NCI-H1930 (cell line): ENCODE measurements at regions not wholly inside any gene's neighbourhood (a gene's known extent, or its start where the extent isn't known, plus 50 kb on each side); places are given as distances from the start of the nearest gene placed in this dataset.

Source experiments
- DNase-seq, 2 experiments: peaks; one replicate each; lab custom pipeline; 2025; lab: John Stamatoyannopoulos, UW

DNA sequence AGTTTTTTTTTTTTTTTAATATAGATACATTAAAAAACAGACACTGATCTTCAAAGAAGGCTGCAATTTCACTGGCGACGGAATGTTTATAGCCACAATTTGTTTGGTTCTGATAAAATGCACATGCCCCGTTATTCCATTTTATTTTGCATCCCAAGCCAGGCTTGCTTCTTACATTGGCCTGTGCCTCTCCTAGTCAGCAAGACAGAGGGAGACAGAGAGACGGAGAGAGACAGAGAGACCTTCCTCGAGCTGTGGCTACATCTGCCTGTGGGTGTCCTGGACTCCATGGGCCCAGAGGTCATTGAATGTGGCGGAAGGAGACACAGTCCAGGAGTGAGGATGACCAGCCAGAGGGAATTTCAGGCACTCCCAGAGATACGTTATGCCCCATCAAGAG is 926.6 kb downstream of the VRK1 start:
- DNase-seq, result no peak

DNA sequence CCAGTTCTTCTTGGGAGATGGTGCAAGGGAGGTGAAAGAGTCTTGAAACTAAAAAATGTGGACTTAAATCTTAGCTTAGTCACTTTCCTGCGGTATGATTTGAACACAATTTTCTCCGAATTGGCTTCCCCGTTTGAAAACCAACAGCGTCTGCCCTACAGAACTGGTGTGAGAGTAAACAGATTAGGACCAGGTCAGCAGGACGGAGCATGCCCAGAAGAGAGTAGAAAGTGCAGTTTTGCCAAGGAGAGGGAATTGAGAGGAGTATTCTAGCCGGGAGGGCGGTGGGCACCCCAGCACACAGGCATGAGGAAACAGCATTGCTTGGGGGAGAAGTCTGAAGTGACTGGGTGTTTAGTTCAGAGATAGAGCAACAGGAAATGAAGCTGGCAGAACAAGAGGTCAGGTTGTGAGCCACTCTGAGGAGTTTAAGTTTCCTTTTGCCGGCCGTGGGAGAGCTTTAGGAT is 927.1 kb downstream of the VRK1 start:
- DNase-seq, result no peak

DNA sequence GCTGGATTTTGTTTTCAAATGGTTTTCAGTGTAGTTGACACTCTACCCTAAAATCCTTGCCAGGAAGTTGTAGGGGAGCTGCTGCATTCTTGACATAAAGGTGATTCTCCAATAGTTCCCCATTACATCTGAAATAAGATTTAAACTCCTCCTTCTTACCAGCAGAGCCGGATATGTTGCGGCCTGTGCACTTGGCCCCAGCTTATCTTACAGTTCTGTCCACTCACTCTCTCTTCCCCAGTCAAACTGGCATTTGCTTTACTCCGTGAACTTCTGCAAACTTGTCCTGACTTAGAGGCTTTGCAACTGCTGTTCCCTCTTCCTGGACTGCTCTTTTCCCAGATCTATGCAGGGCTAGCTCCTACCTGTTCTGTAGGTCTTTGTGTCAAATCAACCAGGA is 929.5 kb downstream of the VRK1 start:
- DNase-seq, result no peak

DNA sequence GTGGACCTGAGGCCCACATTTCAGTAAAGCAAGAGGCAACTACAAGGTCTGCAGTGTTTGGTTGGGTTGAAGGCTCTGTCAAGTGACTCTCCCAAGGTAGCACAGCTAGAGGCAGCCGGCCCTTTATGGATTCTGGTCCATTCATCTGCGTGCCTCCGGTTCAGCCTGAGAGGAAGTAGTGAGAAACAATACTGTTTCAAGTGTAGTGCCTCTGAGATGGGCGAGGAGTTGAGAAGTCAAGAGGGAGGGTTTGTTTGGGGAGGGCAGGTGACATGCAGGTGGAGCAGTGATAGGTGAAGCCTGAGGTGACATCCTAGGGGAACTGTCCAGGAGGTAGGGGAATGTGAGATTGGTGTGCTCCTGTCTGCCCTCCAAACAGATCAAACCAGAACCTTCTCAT is 933.5 kb downstream of the VRK1 start:
- DNase-seq, result no peak

DNA sequence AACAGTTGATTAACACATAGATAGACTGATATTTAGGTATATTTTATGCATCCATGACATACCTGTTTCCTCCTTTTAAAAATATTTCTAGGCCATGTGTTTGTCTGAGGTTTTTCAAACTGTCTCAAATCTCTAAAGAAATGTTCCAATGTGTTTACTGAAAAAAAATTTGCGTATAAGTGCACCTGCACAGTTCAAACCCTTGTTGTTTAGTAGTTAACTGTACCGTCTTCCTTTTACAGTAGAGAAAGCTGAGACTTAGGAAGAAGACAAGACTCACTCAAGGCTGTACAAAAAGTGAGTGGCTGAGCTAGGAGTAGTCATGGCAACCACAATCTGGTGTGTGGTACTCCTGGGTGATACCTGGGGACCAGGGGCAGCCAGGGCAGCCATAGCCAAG is 934.6 kb downstream of the VRK1 start:
- no peak for DNase-seq

DNA sequence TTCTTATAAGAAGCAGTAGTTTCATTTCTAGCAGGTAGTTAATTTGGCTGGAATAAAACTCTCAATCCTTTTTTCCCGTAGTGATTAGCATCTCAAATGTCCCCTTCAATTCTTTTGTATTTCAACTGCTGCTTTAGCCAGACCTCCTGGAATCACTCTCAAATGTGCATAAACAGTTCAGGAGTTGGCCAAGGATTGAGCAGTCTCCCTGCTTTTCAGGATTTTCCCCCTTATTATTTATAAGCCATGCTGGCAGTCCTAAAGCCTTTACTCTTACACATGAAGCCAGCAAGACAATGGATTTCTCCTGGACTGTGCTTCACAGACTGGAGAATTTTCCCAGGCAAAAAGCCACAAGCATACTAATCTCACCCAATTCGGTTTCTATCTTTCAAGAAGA is 950.1 kb downstream of the VRK1 start:
- no peak for DNase-seq

DNA sequence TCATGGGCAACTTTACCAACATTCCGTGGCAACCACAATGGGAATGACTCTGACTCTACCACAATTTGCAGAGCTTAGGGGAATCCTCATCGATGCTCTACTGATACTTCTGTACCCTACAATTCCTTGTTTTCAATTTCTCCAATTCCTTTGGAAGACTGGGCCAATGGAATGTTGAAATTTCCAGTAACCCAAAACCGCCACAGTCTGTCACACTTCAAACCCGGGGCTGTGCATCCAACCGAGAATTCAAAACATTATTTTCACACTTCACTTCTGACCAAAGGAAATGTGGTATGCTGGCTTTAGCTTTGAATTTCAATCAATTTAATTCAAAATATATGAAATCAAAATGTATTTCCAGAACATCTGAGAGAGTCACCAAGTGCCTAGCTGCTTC is 951.4 kb downstream of the VRK1 start:
- no peak for DNase-seq

DNA sequence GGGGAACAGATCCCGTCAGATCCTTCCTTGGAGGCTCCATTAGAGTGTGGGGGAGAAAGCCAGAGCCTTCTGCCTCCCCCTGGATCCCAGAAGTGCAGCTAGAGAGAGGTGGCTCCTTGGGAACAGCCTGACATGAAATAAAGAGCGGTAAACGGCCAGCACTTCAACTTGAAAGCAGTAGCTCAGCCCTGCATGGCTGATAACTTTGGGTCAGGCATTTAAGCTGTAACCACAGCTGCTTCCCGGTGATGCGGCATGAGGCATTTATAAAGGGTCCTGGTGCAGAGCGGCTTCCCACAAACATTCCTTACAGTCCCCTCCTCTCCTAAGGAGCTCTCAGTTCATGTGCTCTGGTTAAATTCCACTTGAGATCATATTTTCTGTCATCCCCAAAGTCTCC is 960.3 kb downstream of the VRK1 start:
- DNase-seq, result no peak

DNA sequence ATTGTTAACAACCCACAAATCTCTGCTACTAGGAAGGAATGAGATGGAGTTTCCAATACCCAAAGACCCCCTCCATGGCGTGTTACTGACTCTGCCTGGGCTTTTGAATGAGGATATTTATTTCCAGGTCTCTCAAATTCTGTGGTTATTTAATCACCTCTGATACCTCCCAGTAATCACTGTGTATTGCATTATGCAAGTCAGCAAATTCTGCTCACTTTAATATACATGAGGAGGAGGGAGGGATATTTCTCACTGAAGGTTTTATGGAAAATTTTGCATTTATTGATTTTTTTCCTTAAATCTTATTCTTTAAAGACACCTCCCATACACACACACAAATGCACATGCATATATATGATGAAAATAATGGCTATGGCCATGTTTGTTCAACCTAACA is 962.9 kb downstream of the VRK1 start:
- DNase-seq, result no peak

DNA sequence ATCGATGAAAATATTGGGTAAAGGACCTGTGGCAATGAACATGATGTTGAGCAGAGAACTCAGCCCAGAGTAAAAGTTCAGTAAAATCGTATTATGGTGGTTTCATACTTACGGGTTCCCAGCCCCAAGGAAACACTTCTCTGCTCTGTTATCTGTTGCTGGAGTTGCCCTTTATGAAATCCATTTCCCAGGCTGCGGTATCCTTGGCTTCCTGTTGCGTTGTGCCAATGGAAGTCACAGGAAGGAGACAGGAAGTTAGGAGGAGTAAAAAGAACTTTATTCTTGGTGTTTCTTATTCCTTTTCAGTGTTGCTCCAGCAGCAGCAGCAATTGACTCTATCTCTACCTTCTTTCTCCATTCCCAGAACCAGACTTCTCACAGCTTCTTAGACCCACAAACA is 965.2 kb downstream of the VRK1 start:
- DNase-seq, result no peak

DNA sequence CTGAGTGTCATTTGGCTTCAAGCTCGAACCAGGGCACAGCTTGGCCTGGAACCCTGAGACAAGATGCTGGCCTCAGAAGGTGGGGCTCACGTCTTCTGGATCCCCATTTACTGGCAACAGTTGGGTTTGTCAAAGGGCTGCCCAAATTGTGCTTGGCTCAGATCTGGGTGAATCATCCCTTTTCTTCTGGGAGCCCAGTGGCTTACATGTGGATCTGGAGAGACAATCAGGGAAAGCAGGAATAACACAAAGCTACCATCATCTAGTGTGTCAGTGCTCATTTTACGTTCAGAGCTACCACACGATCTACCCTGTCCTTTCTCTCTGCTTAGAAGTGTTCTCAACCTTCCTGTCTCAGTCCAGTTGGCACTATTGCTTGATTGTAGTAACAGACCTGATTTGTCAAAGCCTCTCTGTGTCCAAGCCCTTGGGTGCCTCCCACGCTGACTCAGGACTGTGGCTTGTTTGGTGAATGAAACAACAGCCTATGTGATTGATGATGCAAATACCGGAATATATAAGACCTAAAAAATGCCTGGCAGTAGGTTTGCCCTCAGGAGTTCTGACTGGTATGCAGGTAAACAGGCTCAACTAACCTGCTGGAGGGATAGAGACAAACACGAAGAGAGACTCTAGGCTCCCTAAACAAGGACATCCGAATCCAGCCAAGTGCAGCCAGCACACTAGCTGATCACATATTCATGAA is 974.3 kb downstream of the VRK1 start:
- DNase-seq, result no peak

DNA sequence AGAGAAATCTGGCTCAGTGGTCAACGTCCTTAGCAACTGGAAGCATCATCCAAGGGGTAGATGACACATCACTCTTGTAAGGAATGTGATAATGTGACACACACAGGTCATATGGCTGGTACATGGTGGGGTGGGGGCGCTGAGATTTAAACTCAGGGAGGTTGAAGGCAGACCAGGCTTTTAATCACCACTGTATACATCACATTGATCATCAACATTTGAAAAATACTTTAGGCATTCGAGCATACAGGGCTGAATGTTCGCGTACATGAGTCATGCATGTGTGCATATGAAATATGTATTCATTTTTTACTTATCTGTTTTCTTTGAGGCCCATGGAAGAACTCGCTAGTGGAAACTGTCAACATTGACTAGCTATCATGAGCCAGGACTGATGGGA is 976.4 kb downstream of the VRK1 start:
- DNase-seq, result no peak

DNA sequence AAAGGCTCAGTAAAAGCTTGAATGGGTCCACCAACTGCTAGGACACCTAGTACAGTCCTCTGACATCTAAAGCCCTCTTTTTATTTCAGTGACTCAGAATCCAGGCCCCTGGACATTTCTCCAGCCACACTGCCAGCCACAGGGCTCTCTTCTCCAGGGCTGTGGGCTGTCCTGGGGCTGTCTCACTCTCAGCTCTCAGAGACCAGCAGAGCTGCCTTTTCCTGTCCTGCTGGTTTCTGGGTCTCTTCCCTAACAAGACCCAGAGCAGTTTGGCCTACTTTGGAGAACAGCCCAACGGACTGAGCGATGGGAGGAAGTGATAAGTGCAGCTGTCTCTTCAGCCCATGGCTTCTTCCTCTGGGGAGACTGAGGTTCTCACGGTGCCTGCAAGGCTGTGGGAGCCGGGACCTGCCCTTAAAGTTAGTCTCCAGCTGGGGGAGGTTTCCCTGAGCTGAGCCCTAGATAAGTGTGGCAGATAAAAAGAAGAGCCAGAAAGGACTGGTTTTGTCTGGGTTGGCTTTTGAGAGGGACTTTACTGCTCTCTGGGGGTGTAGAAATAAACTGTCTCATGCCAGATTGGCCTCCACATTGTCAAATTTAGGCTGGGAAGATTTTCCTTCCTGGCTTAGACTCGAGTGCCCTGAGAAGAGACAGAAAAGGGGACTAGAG is 979.8 kb downstream of the VRK1 start:
- DNase-seq, result no peak

DNA sequence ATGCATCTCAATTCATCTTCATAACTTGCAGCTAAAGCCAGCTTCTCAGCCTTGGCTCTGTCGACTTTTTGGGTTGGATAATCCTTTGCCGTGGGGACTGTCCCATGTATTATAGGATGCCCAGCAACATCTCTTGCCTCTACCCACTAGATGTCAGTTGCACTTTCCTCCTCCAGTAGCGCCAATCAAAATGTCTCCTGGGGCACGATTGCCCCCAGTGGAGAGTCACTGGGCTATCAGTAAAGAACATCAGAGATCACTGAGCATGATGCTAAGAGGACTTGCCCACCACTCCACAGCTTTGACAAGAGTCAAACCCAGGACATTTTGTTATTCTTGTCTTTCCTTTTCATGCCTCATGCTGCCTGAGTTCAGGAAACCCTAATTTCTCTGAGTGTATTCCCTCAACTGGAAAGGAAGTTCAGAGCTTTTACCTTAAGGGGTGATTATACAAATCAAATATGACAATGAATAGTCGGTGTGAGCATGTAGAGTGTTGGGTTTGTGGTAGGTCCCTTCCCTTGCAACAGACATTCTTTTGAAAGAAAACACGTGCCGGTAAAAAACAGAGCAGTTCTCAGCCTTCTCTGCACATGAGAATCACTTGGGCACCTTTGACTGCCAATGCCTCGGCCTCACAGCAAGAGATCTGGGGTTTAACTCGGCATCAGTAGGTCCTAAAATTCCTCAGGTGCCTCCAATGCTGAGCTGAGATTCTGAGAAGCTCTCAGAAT is 980.6 kb downstream of the VRK1 start:
- no peak for DNase-seq

DNA sequence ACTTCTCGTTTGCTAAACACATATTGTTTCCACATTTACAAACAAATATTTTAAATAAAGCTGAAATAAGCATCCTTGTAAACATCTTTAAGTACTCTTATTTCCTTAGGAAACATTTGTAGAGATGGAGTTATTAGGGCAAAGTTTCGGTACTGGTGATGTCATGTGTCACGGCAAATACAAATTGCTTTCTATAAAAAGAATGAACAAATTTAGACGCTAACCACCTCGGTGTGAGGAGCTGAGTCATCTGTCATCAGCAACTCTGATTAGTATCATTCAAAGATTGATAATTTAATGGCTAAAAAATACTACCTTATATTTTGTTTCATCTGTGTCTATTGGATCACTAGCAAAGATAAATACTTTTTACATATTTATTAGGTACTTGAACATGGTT is 982.0 kb downstream of the VRK1 start:
- no peak for DNase-seq

DNA sequence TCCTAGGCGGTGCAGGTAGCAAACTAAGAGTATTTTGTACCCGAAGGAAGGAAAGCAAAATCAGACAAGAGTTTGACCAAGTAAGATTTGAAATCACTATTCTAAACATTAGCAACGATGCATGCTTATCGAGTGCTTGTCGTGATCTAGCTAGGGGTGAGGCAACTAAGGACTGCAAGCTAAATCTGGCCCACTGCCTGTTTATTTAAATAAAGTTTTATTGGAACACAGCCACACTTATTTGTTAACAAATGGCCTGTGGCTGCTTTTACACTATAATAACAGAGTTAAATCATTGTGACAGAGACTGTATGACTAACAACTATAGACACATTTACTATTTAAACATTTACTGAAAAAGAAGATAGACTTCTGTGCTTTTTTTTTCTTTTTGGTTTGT is 983.6 kb downstream of the VRK1 start:
- DNase-seq, result no peak

DNA sequence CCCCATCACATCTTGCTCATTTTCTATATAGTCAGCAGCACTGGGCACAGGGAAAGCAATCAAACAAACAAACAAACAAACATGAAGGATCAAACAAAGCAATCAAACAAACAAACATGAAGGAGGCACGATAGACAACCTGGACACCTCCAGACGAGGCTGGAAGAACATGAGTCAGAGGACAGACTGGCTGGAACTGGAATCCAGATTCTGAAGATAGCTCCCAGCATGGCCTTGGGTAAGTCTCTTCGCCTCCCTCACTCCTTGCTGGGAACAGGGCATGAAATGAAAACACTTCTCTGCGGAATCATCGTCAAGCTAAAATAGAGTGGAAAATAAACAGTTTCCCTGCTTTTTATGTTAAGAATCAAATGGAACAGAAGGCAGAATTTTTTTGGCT is 984.8 kb downstream of the VRK1 start:
- DNase-seq, result no peak

DNA sequence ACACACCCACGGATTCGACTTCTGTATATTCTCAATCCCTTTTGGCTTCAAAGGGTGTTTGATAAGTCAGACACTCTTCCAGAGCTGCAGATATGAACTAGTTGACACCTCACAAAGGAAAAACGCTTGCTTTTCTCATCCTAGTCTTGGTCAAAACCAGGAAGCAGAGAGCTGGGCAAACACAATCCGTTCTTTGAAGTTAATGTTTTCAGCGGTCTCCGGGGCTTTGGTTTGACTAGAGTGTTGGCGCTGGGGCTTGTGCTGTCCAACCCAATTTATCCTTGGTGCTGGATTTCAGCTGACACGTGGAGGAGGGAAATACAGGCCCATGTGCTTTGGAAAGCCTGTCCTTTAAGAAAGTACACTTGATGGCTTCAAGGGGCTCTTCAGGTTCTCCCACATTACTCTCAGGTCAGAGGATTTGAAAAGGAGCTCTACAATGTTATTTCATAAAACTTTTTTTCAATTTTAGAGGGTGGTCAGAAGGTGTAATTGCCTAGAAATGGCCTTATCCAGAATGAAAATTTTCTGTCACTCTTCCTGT is 985.8 kb downstream of the VRK1 start:
- no peak for DNase-seq

DNA sequence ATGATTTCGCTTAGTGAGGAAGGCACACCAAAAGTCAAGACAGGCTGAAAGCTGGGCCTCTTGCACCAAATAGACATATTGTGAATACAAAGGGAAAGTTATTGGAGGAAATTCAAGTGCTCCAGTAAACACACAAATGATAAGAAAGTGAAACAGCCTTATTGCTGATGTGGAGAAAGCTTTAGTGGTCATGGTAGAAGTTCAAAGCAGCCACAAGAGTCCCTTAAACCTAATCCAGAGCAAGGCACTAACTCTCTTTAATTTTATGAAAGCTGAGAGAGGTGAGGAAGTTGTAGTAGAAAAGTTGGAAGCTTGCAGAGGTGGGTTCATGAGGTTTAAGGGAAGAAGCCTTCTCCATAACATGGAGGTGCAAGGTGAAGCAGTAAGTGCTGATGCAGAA is 988.3 kb downstream of the VRK1 start:
- no peak for DNase-seq

DNA sequence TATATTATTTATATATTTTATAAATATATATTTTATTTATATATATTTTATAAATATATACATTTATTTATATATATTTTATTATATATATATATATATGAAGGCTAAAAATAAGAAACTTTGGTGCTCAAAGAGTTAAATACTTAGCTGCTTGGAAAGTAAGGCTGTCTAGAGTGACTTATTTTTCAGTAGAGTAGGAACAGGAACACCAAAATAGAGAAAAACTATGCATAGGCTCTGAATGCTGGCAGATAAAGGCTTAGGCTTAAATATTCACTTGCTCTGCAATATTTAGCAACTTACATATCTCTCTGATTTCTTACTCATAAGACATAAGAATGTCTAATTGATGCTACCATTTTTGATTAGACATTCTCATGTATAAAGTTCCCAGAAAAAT is 991.2 kb downstream of the VRK1 start:
- no peak for DNase-seq

DNA sequence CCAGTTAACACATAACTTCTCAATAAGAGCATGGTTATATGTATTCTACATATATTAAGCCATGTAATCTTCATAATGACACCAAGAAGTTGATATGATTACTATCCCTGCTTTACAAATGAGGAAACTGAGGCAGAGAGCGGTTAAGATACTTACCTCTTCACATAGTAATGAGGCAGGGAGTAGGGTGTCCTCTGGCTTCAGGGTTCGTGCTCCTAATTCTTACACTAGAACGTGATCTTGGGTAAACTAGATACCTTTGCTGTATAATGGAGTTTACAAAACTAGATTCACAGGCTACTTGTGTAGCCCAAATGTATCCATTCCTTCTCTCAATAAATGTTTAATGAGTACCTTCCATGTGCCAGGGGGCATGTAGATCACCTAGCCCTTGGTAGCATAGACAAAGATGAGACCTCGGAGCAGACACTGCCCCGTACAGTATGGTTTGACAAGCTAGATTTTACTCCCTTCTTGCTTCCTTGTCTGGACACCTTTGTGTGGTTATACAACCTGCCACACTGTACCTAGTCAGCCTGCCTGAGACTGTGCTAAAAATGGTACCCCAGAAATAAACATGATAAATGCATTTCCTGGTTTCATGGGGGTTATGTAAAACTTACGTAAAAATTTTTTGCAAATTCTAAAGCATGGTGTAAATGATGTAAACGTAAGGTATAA is 991.8 kb downstream of the VRK1 start:
- DNase-seq, result no peak

DNA sequence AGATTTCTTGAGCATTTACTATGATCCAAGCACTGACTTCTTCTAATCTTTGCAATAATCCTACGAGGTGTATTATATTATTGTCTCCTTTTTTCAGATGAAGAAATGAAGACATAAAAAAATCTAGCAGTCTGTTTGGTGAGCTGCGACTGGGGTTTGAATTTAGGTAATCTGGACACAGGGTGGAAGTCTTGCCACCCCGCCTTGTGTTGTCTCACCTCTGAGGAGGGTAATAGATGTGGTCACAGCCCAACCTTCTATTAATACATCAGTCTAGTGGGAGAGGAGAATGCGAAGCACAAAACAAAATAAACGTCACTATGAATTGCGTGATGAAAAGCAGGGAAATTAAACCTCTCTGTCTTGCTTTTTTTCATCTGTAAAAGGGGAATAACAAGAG is 993.9 kb downstream of the VRK1 start:
- no peak for DNase-seq
